Breast epithelium (tissue), 3 donors: ENCODE measurements at regions not wholly inside any gene's neighbourhood (a gene's known extent, or its start where the extent isn't known, plus 50 kb on each side); places are given as distances from the start of the nearest gene placed in this dataset.

Source experiments
- POLR2A ChIP-seq: fragments of 450-650 bp; IDR thresholded peaks from one replicate; pipeline ENCODE4 v1.6.1; 2016; ENCODE audit warnings: antibody characterized with exemption, mild to moderate bottlenecking, moderate library complexity
- POLR2AphosphoS5 ChIP-seq, 3 donors: sonication (generic); formaldehyde crosslinking; IDR thresholded peaks; one replicate each; pipeline ENCODE4 v1.6.1; 2017; ENCODE audit warnings: antibody characterized with exemption in 3 of 3
- TF ChIP-seq, protein P1 (sequence below), 3 donors: fragments of 450-650 bp; IDR thresholded peaks; one replicate each; pipeline ENCODE4 v1.5.1; 2016 to 2017; ENCODE audit warnings: antibody characterized with exemption in 3 of 3, mild to moderate bottlenecking in 3 of 3, moderate library complexity in 3 of 3

DNA sequence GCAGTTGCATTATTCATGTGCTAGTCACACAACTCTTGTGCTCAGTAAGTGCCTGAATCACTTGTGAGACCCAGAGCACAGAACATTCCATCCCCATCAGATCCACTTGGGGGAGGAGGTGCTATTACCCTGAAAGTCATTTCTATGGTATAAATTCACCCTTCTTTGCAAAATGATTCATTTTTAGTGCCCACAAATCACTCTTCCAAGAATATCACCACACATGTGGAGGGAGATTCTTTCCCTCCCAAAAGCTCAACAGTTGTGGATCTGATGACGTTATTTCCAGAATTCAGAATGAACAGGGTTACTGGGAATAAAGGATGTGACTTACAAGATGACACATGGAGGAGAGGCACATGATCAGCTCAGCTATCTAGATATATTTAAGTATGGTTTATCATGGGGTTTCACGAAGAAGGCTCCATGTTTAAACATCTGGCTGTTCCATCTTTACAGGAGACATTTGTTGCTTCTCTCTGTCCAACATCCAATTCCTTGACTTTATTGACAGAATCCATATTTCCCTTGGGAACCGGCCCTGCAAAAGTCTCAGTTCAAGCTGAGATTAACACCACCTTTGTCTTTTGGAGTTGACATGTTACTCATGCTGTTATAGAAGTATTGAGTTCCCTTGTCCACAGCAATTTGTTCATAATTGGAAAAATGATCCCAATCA is 214.2 kb upstream of the PROK2 start:
- TF ChIP-seq, protein P1, sequence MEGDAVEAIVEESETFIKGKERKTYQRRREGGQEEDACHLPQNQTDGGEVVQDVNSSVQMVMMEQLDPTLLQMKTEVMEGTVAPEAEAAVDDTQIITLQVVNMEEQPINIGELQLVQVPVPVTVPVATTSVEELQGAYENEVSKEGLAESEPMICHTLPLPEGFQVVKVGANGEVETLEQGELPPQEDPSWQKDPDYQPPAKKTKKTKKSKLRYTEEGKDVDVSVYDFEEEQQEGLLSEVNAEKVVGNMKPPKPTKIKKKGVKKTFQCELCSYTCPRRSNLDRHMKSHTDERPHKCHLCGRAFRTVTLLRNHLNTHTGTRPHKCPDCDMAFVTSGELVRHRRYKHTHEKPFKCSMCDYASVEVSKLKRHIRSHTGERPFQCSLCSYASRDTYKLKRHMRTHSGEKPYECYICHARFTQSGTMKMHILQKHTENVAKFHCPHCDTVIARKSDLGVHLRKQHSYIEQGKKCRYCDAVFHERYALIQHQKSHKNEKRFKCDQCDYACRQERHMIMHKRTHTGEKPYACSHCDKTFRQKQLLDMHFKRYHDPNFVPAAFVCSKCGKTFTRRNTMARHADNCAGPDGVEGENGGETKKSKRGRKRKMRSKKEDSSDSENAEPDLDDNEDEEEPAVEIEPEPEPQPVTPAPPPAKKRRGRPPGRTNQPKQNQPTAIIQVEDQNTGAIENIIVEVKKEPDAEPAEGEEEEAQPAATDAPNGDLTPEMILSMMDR (IDR thresholded peaks at IDR 0.05): no peak
- TF ChIP-seq POLR2AphosphoS5 (IDR thresholded peaks at IDR 0.05) (no peak), POLR2A (no peak)
